A549 (cell line): ENCODE measurements at regions not wholly inside any gene's neighbourhood (a gene's known extent, or its start where the extent isn't known, plus 50 kb on each side); places are given as distances from the start of the nearest gene placed in this dataset.

Experiments used
- JUN ChIP-seq, 2 experiments: fragments of >200 bp; sonication (Bioruptor Twin); formaldehyde crosslinking; IDR thresholded peaks; 2 replicates in 1 of 2; 3 replicates in 1 of 2; pipeline ENCODE4 v1.6.1; 2016 to 2017
- RAD21 ChIP-seq, 2 experiments: fragments of >200 bp in 1 of 2; sonication (Bioruptor Twin) in 1 of 2; formaldehyde crosslinking in 1 of 2; IDR thresholded peaks in 1 of 2; conservative IDR thresholded peaks in 1 of 2; 2 replicates in 1 of 2; 3 replicates in 1 of 2; pipeline ENCODE4 v1.6.1; 2012 to 2018; ENCODE audit warnings: inconsistent platforms in 1 of 2
- RCOR1 ChIP-seq: fragments of 150-350 bp; IDR thresholded peaks from 2 replicates; pipeline ENCODE4 v1.6.1; 2014; ENCODE audit warnings: antibody characterized with exemption, low read length, low read depth
- SMC3 ChIP-seq: fragments of >200 bp; sonication (Bioruptor Twin); formaldehyde crosslinking; IDR thresholded peaks from 3 replicates; pipeline ENCODE4 v1.6.1; 2018; ENCODE audit warnings: inconsistent platforms
- TF ChIP-seq, protein P1 (sequence below): fragments of 150-350 bp; IDR thresholded peaks from 2 replicates; pipeline ENCODE4 v1.6.1; 2014; ENCODE audit warnings: low read depth, mild to moderate bottlenecking, low read length
- TF ChIP-seq, protein P2 (sequence below): fragments of >200 bp; sonication (Bioruptor Twin); formaldehyde crosslinking; IDR thresholded peaks from 3 replicates; pipeline ENCODE4 v1.5.1; 2016
- TF ChIP-seq, protein P3 (sequence below): fragments of 450-650 bp; IDR thresholded peaks from 2 replicates; pipeline ENCODE4 v1.6.1; 2014; ENCODE audit warnings: antibody characterized with exemption

DNA sequence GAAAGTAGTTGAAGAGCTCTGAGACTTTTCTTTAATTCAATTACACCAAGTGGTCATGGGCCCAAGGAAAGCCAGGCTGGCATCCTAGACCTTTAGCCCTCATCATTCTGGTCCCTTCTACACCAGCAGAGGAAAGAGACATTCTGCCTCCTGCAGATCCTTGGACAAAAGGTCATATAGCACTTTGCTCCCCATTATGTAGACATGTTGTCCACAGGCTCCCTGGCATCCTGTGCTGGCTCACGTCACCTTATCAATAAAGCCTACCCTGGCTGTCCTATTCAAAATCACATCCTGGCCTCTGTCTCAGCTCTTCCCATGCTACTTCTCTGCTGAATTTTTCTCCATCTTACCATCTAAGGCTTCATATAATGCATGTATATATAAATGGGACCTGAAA lies 61.6 kb upstream of the MAF start:
- TF ChIP-seq, protein P1, sequence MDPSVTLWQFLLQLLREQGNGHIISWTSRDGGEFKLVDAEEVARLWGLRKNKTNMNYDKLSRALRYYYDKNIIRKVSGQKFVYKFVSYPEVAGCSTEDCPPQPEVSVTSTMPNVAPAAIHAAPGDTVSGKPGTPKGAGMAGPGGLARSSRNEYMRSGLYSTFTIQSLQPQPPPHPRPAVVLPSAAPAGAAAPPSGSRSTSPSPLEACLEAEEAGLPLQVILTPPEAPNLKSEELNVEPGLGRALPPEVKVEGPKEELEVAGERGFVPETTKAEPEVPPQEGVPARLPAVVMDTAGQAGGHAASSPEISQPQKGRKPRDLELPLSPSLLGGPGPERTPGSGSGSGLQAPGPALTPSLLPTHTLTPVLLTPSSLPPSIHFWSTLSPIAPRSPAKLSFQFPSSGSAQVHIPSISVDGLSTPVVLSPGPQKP: no peak
- TF ChIP-seq, protein P2, sequence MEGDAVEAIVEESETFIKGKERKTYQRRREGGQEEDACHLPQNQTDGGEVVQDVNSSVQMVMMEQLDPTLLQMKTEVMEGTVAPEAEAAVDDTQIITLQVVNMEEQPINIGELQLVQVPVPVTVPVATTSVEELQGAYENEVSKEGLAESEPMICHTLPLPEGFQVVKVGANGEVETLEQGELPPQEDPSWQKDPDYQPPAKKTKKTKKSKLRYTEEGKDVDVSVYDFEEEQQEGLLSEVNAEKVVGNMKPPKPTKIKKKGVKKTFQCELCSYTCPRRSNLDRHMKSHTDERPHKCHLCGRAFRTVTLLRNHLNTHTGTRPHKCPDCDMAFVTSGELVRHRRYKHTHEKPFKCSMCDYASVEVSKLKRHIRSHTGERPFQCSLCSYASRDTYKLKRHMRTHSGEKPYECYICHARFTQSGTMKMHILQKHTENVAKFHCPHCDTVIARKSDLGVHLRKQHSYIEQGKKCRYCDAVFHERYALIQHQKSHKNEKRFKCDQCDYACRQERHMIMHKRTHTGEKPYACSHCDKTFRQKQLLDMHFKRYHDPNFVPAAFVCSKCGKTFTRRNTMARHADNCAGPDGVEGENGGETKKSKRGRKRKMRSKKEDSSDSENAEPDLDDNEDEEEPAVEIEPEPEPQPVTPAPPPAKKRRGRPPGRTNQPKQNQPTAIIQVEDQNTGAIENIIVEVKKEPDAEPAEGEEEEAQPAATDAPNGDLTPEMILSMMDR: no peak
- TF ChIP-seq JUN (IDR thresholded peaks at IDR 0.05) (no peak), RCOR1 (no peak), SMC3 (no peak), RAD21 (conservative IDR thresholded peaks at IDR 0.05 in 1 of 2, IDR thresholded peaks at IDR 0.05 in 1 of 2) (no peak)
- TF ChIP-seq, protein P3, sequence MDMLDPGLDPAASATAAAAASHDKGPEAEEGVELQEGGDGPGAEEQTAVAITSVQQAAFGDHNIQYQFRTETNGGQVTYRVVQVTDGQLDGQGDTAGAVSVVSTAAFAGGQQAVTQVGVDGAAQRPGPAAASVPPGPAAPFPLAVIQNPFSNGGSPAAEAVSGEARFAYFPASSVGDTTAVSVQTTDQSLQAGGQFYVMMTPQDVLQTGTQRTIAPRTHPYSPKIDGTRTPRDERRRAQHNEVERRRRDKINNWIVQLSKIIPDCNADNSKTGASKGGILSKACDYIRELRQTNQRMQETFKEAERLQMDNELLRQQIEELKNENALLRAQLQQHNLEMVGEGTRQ: no peak
